Dermis blood vessel endothelial cell (primary cell): ENCODE measurements at regions not wholly inside any gene's neighbourhood (a gene's known extent, or its start where the extent isn't known, plus 50 kb on each side); places are given as distances from the start of the nearest gene placed in this dataset.

Experiments used
- DNase-seq: peaks from one replicate; pipeline ENCODE4 v3.0.0; 2010

DNA sequence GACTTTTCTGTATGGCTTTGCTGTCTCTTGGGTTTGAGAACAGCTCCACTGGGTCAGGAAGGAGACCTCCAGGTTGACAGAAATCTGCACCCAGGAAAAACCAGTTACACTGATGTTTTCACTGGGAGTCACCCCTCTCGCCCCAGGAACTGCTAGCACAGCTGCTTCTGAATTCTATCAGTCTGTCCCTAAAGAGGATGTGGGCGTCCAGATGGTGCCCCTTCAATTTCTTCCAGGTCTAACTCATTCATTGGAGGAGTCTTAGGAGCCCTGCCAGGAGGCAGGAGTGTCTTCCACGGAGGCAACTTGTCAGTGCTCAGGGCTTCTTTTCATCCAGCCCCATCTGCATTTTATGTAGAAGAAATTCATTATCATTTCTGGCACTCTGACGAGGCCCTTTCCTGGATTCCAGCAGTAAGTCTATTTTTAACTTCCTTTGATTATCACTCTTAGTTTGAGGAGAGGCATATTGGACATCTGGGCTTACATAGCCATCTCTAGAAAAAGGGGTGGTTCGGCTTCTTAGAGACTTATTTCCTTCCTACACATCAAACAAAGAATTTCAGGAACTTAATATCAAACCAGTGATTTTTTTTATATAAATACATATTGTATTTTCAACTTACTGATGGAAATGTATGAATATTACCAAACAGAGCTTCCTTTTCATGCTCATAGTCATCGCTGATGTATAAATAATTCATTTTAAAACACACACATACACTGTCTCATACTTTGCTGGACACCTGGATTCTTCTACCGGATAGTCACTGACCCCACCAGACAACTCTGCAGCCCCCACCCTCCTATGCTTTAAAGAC, 148.8 kb downstream of the IRX2 start:
- DNase-seq, result no peak

DNA sequence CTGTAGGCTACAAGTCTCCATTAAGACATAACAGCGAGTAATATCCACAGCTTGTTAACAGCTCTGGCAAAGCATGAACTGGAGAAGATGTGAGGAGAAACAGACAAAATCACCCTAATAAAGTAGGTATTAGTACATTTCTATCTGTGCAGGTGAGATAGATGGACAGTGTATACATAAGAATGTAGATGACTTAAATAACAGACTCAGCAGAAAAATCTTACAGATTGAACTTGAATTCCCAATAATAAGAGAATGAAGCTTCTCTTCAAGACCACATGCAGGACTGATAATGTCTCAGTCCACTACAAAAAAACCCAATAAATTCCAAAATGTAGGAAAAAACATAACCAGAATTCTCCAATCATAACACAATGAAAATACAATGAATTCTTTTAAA, 153.0 kb downstream of the IRX2 start:
- DNase-seq, result no peak

DNA sequence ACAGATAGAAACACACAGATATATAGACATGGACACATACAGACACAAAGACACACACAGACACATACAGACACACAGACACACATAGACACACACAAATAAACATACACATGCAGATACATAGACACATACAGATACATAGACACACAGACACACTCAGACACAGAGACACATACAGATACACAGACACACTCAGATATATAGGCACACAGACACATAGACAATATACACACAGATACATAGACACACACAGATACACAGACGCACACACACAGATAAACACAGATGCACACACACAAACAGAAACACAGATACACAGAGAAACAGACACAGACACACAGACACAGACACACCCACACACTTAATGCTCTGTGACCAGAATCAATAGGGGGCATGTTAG, 156.8 kb downstream of the IRX2 start:
- no peak for DNase-seq

DNA sequence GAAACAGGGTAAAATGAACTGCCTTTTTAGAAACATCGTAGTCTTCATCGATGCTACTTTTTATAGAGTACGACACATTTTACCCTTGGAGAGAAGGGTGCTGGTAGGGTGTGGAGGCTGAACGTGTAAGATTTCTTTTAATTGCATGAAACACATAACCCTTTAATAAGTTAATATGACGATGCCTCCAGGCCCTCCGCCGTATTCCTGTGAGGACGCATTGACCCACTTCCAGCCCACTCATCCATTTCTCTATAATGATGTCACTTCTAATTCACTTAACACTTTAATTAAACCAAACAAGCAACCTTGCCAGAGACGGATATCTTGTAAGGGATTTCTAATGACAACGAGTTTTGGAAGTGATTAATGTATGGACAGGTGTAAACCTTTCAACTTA, 158.7 kb downstream of the IRX2 start:
- no peak for DNase-seq

DNA sequence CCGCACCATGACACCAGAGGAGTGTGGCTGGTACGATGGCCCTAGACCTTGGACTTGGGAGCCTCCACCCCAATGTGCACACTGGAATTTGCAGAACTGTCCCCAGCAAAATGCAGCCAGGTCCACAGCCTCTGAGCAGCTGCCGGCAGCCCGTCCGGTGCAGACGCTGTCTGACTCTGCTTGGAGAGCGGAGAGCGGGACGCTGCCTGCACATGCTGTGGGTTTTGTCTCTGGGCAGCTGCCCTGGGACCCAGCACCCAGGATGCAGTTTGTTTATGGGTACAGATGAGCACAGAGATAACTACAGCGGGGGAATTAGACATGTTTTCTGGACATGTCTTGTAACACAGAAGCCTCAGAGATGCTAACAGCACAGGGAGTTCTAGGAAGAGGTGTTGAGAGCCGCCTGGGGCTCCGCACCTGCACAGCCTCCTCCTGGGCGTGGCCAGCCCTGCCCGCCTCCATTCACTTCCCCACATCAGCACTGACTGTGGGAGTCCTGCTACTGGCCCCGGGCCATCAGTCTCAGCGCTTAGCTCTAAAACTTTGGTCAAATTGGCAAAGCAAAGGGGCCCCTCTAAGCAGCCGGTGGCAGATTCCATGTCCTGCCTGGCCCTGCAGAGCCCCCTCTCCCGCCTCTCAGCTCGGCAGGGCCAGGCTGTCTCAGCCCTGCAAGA, 159.6 kb downstream of the IRX2 start:
- DNase-seq, result no peak

DNA sequence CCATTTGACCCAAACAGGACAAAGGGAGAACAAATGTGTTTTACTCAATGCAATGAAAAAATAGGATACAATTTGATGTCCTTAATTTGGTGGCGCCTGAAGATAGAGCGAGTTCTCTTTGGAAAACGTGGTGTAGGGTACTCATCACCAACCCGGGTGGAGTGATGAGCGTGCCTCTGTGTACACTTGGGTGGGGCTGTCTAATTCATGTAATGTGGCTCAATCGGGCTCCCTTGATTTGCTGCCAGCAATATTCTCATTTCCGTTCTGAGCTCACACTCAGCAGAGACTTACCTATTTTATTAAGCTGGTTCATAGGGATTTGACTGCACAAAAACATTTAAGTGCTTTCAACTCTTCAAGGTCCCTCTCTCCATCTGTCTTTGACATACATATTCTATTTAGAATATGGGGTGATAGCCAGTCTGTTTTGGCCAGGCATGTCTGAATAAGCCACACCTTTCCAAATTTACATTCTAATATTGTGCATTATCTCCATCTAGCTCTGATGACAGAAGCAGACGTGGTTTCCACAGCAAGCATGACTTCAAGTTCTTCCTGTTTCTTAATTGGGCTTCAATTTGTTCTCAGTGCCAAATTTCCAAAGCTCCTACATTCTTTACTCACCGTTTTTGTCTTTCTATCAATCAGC, 162.5 kb downstream of the IRX2 start:
- DNase-seq, result no peak

DNA sequence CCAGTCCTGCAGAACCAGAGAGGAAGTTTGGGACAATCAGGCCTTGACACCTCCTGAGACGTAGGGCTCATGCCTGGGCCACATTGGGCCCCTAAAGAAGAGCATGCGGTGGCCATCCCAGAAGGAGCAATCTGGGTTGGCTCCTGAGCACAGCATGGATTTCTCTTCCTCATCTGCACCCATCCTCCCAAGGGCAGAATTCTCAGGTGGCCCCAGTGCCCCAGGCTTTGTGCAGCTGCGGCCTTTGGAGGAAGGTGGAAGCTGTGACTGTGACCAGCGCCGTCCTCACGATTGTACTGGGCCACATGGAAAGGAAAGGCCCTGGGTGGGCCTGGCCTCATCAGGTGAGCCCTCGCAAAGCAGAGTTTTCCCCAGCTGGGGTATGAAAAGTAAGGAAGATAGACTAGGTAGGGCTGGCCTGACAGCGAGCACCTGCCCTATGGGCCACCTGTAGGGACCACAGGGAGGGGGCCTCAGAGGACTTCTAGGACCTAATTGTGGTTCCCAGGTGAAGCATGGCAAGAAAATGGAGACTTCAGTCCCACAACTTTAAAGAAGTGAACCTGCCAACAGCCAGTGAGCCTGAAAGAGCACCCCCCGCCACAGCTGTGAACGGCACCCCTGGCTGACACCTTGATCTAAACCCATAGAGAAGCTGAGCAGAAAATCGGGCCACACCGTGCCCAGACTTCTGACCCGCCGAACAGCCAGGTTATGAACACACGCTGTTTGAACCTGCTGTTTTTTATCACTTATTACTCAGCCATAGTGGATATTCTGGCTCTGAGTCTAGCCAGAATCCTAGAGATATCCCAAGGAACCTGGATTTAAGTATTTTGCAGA, 164.1 kb downstream of the IRX2 start:
- DNase-seq, result no peak

DNA sequence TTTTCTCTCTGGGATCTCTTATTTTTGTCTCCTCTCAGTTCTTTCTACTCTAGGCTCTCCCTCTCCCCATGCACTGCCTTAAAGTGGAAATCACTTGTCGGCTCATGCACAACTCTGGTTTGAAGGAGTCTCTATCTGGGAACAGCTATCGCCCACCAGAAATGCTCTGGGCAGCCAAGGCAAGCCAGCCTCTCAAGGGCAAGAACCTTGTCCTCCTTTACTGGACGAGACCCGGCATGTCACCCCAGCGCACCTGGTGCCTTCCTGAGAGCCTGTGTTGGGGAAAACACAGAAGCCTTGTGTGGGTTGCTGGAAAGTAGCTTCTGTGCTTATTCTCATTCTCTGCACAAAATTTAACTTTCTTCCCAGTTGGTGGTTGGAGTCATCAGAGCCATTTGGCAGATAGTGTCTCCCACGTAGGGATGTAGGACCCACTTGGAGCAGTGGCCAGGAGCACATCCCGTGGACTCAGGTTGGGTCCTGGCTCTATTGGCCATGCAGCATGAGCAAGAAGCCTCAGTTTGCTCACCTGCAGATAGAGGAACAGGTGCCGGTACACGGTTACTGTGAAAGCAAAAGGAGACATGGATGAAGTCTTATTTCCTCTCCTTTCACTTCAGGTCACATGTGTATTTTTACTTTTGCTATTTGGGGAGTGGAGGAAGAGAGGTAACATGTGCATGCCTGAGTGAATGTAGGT, 165.3 kb downstream of the IRX2 start:
- DNase-seq, result no peak

DNA sequence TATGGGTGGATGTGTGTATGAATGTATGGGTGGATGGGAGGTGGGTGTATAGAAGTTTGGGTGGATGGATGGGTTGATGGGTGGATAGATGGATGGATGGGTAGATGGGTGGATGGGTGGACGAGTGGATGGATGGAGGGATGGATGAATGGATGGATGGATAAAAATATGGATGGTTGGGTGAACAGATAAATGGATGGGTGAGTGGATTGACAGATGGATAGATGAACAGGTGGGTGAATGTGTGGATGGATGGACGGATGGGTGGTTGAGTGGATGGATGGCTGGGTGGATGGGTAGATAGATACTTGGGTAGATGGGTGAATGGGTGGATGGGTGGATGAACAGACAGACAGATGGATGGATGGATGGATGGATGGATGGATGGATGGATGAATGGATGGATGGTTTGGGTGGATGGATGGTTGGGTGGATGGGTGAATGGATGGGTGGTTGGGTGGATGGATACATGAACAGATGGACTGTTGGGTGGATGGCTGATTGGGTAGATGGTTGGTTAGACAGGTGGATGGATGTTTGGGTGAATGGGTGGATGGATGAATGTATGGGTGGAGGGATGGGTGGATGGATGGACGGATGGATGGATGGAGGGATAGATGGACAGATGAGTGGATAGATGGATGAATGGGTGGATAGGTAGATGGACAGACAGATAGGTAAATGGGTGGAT, 166.8 kb downstream of the IRX2 start:
- no peak for DNase-seq

DNA sequence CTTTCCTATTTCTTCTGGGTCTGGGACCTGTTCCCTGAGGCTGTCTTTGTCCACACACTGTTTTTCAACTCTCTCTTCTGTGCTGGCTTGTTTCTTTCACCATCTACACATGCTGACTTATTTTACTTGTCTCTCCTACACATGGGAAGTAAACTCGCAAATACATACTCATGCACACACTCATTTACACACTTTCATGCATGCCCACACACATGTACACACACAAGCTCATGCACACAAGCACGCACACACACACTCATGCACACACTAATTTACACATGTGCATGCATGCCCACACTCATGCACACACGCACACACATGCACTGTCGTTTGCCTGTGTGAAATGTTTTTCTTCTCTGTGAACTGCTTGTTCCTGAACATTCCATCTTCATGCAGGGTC, 169.0 kb downstream of the IRX2 start:
- no peak for DNase-seq

DNA sequence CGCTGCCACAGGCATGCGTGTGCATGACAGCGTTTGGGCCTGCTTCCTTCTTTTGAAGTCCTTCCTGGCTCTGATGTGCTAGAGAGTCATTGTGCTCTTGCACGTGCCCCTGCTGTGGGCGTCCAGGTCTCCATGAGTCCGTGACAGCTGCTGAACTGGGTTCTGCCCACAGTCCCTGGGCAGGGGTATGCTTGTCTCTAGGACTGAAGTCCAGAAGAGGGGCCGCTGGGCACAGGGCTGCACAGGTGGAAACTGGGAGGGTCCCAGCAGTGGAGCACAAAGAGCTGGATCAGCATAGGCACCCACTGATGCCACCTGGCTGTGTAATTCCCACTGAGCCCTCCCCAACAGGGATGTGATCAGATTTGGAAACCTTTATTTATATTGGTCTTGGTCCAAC, 169.4 kb downstream of the IRX2 start:
- DNase-seq, result no peak

DNA sequence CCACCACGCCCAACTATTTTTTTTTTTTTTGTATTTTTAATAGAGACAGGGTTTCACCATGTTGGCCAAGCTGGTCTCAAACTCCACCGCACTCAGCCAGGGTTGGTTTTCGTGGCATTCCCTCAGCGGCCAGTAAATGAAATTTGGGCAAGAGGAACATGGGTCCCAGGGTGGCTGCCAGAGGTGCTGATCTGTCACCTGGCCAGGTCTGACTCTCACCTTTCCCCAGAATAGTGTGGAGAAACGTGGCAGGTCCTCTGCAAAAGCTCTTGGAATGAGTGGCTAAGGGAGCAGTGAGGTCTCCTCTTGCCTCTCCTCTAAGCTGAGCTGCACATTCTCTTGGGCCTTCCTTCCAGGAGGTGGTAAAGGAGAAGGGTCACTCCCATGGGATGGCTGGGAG, 170.1 kb downstream of the IRX2 start:
- no peak for DNase-seq

DNA sequence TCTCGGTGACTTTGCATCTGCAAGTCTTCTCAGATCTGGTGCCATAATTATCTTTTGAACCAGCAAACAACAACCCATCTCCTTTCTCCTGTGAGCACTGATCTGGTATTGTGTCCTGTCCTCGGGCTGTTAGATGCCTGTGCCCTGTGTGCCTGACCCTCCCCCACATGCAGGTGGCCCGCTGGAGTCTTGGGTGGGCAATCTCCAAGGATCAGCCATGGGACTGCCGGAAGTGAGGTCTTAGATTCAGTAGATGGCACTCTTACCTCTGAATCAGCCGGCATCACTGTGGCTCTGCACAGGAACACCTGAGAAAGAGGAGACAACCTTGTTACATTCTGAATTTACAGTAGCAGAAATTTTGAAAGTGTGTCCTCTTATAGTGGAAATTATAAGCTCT, 172.4 kb downstream of the IRX2 start:
- DNase-seq, result no peak

DNA sequence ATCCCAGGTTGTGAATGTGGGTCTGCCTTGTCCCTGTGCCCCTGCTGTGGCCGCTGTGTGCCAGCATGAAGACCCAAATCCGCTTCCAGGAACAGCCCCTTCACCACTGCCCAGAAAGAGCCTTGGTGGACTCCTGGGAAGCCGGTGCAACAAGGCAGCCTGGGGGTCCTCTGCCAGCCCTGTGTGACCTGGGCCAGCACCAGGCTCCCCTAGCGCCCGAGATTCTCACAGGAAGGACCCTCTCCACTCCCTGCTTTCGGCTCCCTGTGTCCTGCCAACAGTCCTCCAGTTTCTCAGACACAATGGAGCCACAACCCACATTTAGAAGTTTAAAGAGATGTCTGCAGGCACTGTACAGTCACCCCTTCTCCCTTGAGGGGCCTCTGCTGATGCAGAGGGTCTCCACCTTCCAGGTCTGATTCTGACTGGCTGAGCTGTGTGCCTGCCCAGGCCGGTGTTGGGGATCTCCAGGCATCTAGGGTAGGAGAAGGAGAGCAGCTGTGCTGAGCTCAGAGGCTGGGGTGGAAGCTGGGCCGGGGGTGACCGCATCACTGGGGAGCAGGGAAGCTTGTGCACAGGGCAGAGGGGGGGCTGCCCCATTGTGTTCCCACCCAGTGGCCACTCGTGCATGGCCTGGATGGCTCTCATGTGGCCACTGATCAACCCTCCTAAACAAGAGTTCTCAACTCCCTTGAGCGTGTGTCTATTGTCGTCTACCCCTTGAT, 174.0 kb downstream of the IRX2 start:
- DNase-seq, result no peak

DNA sequence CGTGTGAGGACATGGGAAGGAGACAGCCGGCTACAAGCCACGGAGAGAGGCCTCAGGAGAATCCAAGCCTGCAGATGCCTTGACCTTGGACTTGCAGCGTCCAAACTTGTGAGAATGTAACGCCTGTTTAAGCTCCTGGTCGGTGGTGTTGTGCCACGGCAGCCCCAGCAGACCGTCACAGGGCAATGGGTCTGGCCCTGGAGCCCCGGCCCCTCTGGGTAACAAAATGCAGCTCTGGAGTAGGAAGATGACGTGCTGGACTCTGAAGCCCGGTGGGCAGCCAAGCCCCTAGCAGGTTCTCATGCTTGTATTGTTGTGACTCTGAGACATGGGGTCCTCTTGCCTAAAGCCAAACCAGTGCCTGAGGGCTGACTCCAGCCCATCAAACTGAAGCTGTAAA, 174.7 kb downstream of the IRX2 start:
- DNase-seq, result no peak

DNA sequence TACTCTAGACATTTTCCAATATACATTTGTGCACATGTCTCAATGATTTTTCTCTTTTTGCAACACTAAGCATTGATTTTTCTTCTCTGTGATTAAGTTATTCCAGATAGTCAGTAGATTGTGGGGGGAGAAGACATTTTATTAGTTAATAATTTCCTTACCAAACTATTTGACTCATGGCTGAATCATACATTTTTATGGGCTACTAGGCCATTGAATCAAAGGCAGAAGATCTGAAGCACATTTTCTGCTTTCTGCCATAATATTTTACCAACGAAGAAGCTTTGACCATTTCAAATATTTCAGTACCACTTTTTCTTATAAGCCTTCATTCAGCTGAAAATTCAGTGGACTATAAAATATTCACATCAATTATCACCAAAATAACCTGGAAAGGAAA, 175.6 kb downstream of the IRX2 start:
- DNase-seq, result no peak

DNA sequence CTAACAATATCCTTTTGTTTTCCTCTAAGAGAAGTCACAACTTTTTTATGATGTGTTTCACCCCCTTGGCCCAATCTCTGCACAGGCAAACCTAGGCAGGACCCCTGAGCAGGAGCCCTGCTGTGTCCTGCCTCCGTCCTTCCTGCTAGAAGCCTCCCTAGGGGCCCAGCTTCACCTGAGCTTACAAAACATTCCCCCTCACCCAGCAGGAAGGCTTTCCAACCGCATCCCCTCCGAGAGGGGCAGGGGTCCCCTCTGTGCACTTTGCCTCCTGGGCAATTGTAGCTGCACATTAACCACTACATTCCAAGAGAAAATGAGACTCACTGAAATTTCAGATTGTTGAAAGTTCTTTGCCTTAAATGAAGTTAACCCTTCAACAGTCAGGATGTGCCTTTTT, 176.2 kb downstream of the IRX2 start:
- DNase-seq, result no peak

DNA sequence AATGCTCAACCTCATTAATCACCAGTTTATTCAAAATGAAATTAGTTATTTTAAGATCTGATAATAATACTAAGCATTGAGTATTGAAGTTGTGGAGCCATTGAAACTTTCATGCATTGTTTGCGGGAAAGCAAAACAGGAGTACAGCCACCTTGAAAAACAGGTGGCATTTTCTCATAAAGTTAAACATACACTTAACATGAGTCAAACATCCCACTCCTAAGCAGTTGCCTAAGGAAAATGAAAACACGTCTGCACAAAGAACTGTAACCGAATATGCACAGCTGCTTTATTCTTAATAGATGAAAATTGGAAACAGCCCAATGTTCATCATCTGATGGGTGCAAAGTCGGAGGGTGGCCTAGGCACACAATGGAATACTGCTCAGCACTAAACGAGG, 177.3 kb downstream of the IRX2 start:
- no peak for DNase-seq

DNA sequence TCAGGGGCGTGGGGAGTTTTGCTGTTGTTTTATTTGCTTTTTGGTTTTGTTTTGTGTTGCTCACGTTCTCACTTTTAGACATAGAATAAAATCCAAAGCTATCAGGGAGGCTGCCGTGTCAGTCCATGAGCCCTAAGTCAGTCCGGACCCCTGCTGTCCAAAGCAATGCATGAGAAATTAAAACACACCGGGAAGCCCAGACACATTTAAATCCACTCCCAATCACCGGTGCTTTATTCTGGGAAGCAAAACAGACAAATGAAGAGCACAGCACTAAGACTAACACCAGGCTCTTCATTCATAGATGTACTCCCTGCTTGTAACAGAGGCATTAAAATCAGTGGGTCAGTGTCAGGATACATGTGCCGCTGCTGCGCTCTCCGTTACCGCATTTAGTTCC, 180.9 kb downstream of the IRX2 start:
- DNase-seq, result no peak

DNA sequence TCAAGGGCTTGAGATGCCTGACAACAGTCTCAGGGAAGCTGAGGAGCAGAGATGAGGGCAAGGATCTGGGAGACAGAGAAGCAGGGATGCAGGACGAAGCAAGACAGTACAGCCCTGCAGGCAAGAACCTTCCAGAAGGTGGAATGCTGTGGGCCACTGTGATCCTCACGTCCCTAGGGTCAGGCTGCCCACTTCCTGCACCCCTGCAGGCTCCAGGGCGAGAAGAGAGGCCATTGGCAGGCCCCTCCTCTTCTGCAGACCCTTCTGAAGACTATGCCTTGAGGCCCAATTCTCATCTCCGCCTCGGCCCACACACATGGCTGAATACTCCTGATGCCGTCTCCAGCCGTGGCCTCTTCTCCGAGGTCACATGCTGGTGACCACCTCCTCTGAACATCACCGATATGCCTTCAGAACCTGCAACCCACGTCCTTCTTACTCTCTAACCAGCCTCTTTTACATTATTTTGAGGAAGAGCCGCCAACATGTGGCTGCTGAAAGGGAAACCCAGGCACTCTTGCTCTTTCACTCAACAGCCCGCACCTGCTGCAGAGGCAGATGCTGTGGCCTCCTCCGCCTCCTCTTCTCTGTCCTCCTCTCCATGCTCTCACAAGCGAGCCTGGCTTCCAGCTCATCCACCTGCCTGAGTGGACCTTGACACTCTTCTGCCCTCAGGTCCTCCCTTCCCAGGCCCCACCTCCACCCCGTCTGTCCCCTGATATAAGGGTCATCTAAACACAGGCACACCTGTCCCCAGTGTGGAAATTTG, 181.5 kb downstream of the IRX2 start:
- DNase-seq, result no peak
